HEK293 (cell line): ENCODE measurements at regions not wholly inside any gene's neighbourhood (a gene's known extent, or its start where the extent isn't known, plus 50 kb on each side); places are given as distances from the start of the nearest gene placed in this dataset.

ENCODE experiments used
- CTCF ChIA-PET: fragments of 350-600 bp; formaldehyde crosslinking; extraction: SDS; loops from one replicate; lab custom pipeline; 2021; ENCODE audit warnings: antibody characterized with exemption; lab: Yijun Ruan, JAX
- POLR2A ChIA-PET: fragments of 300-600 bp; formaldehyde crosslinking; extraction: SDS; loops from one replicate; lab custom pipeline; 2020; ENCODE audit warnings: antibody characterized with exemption, inconsistent platforms; lab: Yijun Ruan, JAX
- H3K27ac ChIP-seq: fragments of 200-500 bp; sonication (Bioruptor generic); 2 replicates; pipeline ENCODE4 v1.5.1; 2014; ENCODE audit warnings: low read depth, low read length, control low read depth, inconsistent platforms; ENCODE audit errors: extremely low read depth
- H3K36me3 ChIP-seq, 2 experiments: fragments of 200-500 bp in 1 of 2; sonication (Bioruptor generic) in 1 of 2; 1 replicate in 1 of 2; 2 replicates in 1 of 2; pipeline ENCODE4 v1.5.1; 2014 to 2017; ENCODE audit warnings: inconsistent platforms in 2 of 2, low read length in 2 of 2; ENCODE audit not compliant: control insufficient read depth in 2 of 2, insufficient read depth in 1 of 2
- H3K4me1 ChIP-seq: fragments of 200-500 bp; sonication (Bioruptor generic); 2 replicates; pipeline ENCODE4 v1.5.1; 2014; ENCODE audit warnings: mild to moderate bottlenecking, low read length, inconsistent platforms; ENCODE audit not compliant: control insufficient read depth, insufficient read depth
- H3K4me3 ChIP-seq: 2 replicates; pipeline ENCODE4 v1.5.1; 2011; ENCODE audit warnings: low read depth, mild to moderate bottlenecking, control low read depth, low read length, moderate library complexity
- H3K9me3 ChIP-seq: fragments of 200-500 bp; sonication (Bioruptor generic); 2 replicates; pipeline ENCODE4 v1.5.1; 2014; ENCODE audit warnings: low read depth, low read length, inconsistent platforms; ENCODE audit not compliant: control insufficient read depth, insufficient read depth
- CTCF ChIP-seq: fragments of 450-650 bp; formaldehyde crosslinking; IDR thresholded peaks from 2 replicates; pipeline ENCODE4 v1.5.1; 2016; ENCODE audit warnings: missing biosample characterization, missing genetic modification characterization
- GFI1B ChIP-seq: fragments of 450-650 bp; formaldehyde crosslinking; IDR thresholded peaks from 2 replicates; pipeline ENCODE4 v1.5.1; 2016; ENCODE audit warnings: missing biosample characterization, missing genetic modification characterization
- KLF8 ChIP-seq: fragments of 450-650 bp; formaldehyde crosslinking; IDR thresholded peaks from 2 replicates; pipeline ENCODE4 v1.5.1; 2016; ENCODE audit warnings: missing biosample characterization, missing genetic modification characterization
- PATZ1 ChIP-seq: fragments of 450-650 bp; formaldehyde crosslinking; IDR thresholded peaks from 2 replicates; pipeline ENCODE4 v1.5.1; 2016; ENCODE audit warnings: missing biosample characterization, missing genetic modification characterization
- SETDB1 ChIP-seq: IDR thresholded peaks from one replicate; pipeline ENCODE4 v1.6.1; 2017; ENCODE audit warnings: mild to moderate bottlenecking, low read length, moderate library complexity, mixed read lengths; ENCODE audit not compliant: insufficient read length
- TSHZ1 ChIP-seq: fragments of 450-650 bp; formaldehyde crosslinking; IDR thresholded peaks from 2 replicates; pipeline ENCODE4 v1.5.1; 2016; ENCODE audit warnings: missing biosample characterization, missing genetic modification characterization, borderline replicate concordance
- ZEB2 ChIP-seq: fragments of 450-650 bp; formaldehyde crosslinking; IDR thresholded peaks from 2 replicates; pipeline ENCODE4 v1.5.1; 2016; ENCODE audit warnings: missing biosample characterization, missing genetic modification characterization
- ZNF10 ChIP-seq: fragments of 450-650 bp; formaldehyde crosslinking; IDR thresholded peaks from 2 replicates; pipeline ENCODE4 v1.5.1; 2017; ENCODE audit warnings: missing biosample characterization, missing genetic modification characterization
- ZNF121 ChIP-seq: fragments of 450-650 bp; formaldehyde crosslinking; IDR thresholded peaks from 2 replicates; pipeline ENCODE4 v1.5.1; 2016; ENCODE audit warnings: missing biosample characterization, missing genetic modification characterization
- ZNF132 ChIP-seq: fragments of 450-650 bp; formaldehyde crosslinking; IDR thresholded peaks from 2 replicates; pipeline ENCODE4 v1.5.1; 2017; ENCODE audit warnings: missing biosample characterization, missing genetic modification characterization, borderline replicate concordance
- ZNF138 ChIP-seq: fragments of 450-650 bp; formaldehyde crosslinking; IDR thresholded peaks from 2 replicates; pipeline ENCODE4 v1.5.1; 2016; ENCODE audit warnings: missing biosample characterization, missing genetic modification characterization, borderline replicate concordance
- ZNF184 ChIP-seq: fragments of 450-650 bp; IDR thresholded peaks from 2 replicates; pipeline ENCODE4 v1.5.1; 2018; ENCODE audit warnings: missing biosample characterization, mild to moderate bottlenecking, missing genetic modification characterization
- ZNF24 ChIP-seq: fragments of 450-650 bp; formaldehyde crosslinking; IDR thresholded peaks from 2 replicates; pipeline ENCODE4 v1.5.1; 2016; ENCODE audit warnings: missing biosample characterization, missing genetic modification characterization
- ZNF324 ChIP-seq: fragments of 450-650 bp; formaldehyde crosslinking; IDR thresholded peaks from 2 replicates; pipeline ENCODE4 v1.5.1; 2016; ENCODE audit warnings: missing biosample characterization, missing genetic modification characterization
- ZNF366 ChIP-seq: fragments of 450-650 bp; formaldehyde crosslinking; conservative IDR thresholded peaks from 2 replicates; pipeline ENCODE4 v1.5.1; 2016; ENCODE audit warnings: missing biosample characterization, missing genetic modification characterization
- ZNF488 ChIP-seq: fragments of 450-650 bp; formaldehyde crosslinking; IDR thresholded peaks from 2 replicates; pipeline ENCODE4 v1.5.1; 2016; ENCODE audit warnings: missing biosample characterization, missing genetic modification characterization
- ZNF571 ChIP-seq: fragments of 450-650 bp; formaldehyde crosslinking; IDR thresholded peaks from 2 replicates; pipeline ENCODE4 v1.5.0; 2017; ENCODE audit warnings: missing biosample characterization, missing genetic modification characterization
- ZNF623 ChIP-seq: fragments of 450-650 bp; formaldehyde crosslinking; IDR thresholded peaks from 2 replicates; pipeline ENCODE4 v1.5.1; 2016; ENCODE audit warnings: missing biosample characterization, missing genetic modification characterization
- ZNF654 ChIP-seq: fragments of 450-650 bp; formaldehyde crosslinking; IDR thresholded peaks from 2 replicates; pipeline ENCODE4 v1.5.1; 2016; ENCODE audit warnings: low read depth, missing biosample characterization, missing genetic modification characterization
- ZNF776 ChIP-seq: fragments of 450-650 bp; formaldehyde crosslinking; IDR thresholded peaks from 2 replicates; pipeline ENCODE4 v1.5.0; 2017; ENCODE audit warnings: missing biosample characterization, missing genetic modification characterization, borderline replicate concordance
- ZNF785 ChIP-seq: fragments of 450-650 bp; formaldehyde crosslinking; IDR thresholded peaks from 2 replicates; pipeline ENCODE4 v1.5.1; 2016; ENCODE audit warnings: missing biosample characterization, missing genetic modification characterization
- ZSCAN5A ChIP-seq: fragments of 450-650 bp; formaldehyde crosslinking; IDR thresholded peaks from 2 replicates; pipeline ENCODE4 v1.5.1; 2016; ENCODE audit warnings: missing biosample characterization, missing genetic modification characterization

GRCh38 chr4:71126719-71127118 lies 133.3 kb downstream of the DCK start:
- CTCF ChIA-PET = no interaction called here
- no peaks in the 10 kb centered on the region for H3K4me1 ChIP-seq
- H3K36me3 ChIP-seq = no peaks in the 10 kb centered on the region
- POLR2A ChIA-PET = no interaction called here
- no peak overlapping the region for H3K4me3 ChIP-seq
- no peak overlapping the region for H3K27ac ChIP-seq
- no peak for TF ChIP-seq GFI1B (tag by site-specific recombination)
- TF ChIP-seq ZNF488 = no peak
- TF ChIP-seq ZNF132 = no peak
- no peak for TF ChIP-seq ZNF776
- TF ChIP-seq ZNF138 = no peak
- TF ChIP-seq ZNF184 (tag by site-specific recombination) = no peak
- no peak for TF ChIP-seq ZNF623 (tag by site-specific recombination)
- no peak for TF ChIP-seq ZNF10 (tag by site-specific recombination)
- no peak for TF ChIP-seq SETDB1
- no peak for TF ChIP-seq ZNF654
- TF ChIP-seq ZNF785 (tag by site-specific recombination) = no peak
- no peaks in the 10 kb centered on the region for H3K9me3 ChIP-seq

- Histone ChIP-seq H3K9me3 (no peaks in the 10 kb centered on the region), H3K4me3 (no peak overlapping the region), H3K4me1 (no peaks in the 10 kb centered on the region)
- TF ChIP-seq ZNF24 (tag by site-specific recombination) (no peak), ZNF654 (peak; percentile 40), ZEB2 (tag by site-specific recombination) (no peak), PATZ1 (tag by site-specific recombination) (no peak), ZSCAN5A (tag by site-specific recombination) (no peak), ZNF121 (tag by site-specific recombination) (no peak), CTCF (tag by site-specific recombination) (no peak), ZNF623 (tag by site-specific recombination) (no peak), KLF8 (no peak), TSHZ1 (tag by site-specific recombination) (no peak), ZNF366 (0 out of 2 replicates have a peak, but pooled peaks have one; percentile 25), ZNF571 (tag by site-specific recombination) (no peak), ZNF138 (no peak), ZNF324 (tag by site-specific recombination) (no peak)
- TF ChIP-seq, all 188 proteins: peak for 2
- Histone ChIP-seq H3K36me3 (no peaks in the 10 kb centered on the region), H3K27ac (no peak overlapping the region)
- CTCF ChIA-PET = interaction anchor here (0.6 to 1.1 kb wide), 6 partner anchors 65 to 582 kb away, joined by 3 to 5 read pairs (median 3); no protein-coding TSS in a partner anchor
- POLR2A ChIA-PET = no interaction called here
These were observed 137.6 kb downstream of the DCK start for GRCh38 chr4:71130827-71131603.
